SK-N-MC (cell line): ENCODE measurements at regions not wholly inside any gene's neighbourhood (a gene's known extent, or its start where the extent isn't known, plus 50 kb on each side); places are given as distances from the start of the nearest gene placed in this dataset.

Experiments used
- EZH2 ChIP-seq: fragments of 200-600 bp; sonication (generic); IDR thresholded peaks from one replicate; pipeline ENCODE4 v1.6.1; 2017; ENCODE audit warnings: antibody characterized with exemption
- POLR2AphosphoS5 ChIP-seq: IDR thresholded peaks from 2 replicates; pipeline ENCODE4 v1.6.1; 2012; ENCODE audit warnings: mild to moderate bottlenecking, low read depth, low read length, borderline replicate concordance

GRCh38 chr18:78496079-78496478 is 483.5 kb upstream of the SALL3 start:
- no peak for TF ChIP-seq EZH2
- no peak for TF ChIP-seq POLR2AphosphoS5
